Stimulated activated CD4-positive, alpha-beta T cell treated with anti-CD3 and anti-CD28 coated beads, Interleukin-4, amount 100 ng/mL, for 24 hours (primary cell): ENCODE measurements at regions not wholly inside any gene's neighbourhood (a gene's known extent, or its start where the extent isn't known, plus 50 kb on each side); places are given as distances from the start of the nearest gene placed in this dataset.
"Not testable (repeated sequence)": the region's sequence is repeated elsewhere in the genome, so short reads cannot be mapped to it uniquely, and the experiment has no call there.

Experiments used
- DNase-seq: peaks from one replicate; pipeline ENCODE4 v3.0.0-alpha.2; 2020

- not testable (repeated sequence) for DNase-seq
Measured at GRCh38 chrX:107296184-107296583, 89.8 kb downstream of the DNAAF6 start.

GRCh38 chrX:107298276-107298675 lies 91.9 kb downstream of the DNAAF6 start:
- DNase-seq, result no peak

GRCh38 chrX:107301253-107301652 lies 94.8 kb downstream of the DNAAF6 start:
- DNase-seq, result no peak

GRCh38 chrX:107304141-107304540 lies 97.7 kb downstream of the DNAAF6 start:
- no peak for DNase-seq

GRCh38 chrX:107323786-107324492 lies 117.5 kb downstream of the DNAAF6 start:
- DNase-seq, result no peak

GRCh38 chrX:107324493-107325310 lies 118.3 kb downstream of the DNAAF6 start:
- peak; percentile 3 for DNase-seq

- no peak for DNase-seq
Measured at GRCh38 chrX:107325467-107325866, 119.1 kb downstream of the DNAAF6 start.

- no peak for DNase-seq
Measured at GRCh38 chrX:107348051-107348450, 101.4 kb upstream of the FRMPD3 start.

GRCh38 chrX:107348990-107349389 lies 100.5 kb upstream of the FRMPD3 start:
- no peak for DNase-seq

- no peak for DNase-seq
Measured at GRCh38 chrX:107355533-107355932, 93.9 kb upstream of the FRMPD3 start.

GRCh38 chrX:107360788-107361360 lies 88.6 kb upstream of the FRMPD3 start:
- no peak for DNase-seq

- not testable (repeated sequence) for DNase-seq
Measured at GRCh38 chrX:107370185-107370584, 79.3 kb upstream of the FRMPD3 start.

GRCh38 chrX:107374132-107374531 lies 75.3 kb upstream of the FRMPD3 start:
- DNase-seq, result no peak

- no peak for DNase-seq
Measured at GRCh38 chrX:107374831-107375230, 74.6 kb upstream of the FRMPD3 start.

- DNase-seq, result not testable (repeated sequence)
Measured at GRCh38 chrX:107376186-107376585, 73.3 kb upstream of the FRMPD3 start.

- no peak for DNase-seq
Measured at GRCh38 chrX:107384397-107385105, 64.9 kb upstream of the FRMPD3 start.

GRCh38 chrX:107389726-107390125 lies 59.7 kb upstream of the FRMPD3 start:
- DNase-seq, result no peak

GRCh38 chrX:107393656-107394055 lies 55.8 kb upstream of the FRMPD3 start:
- DNase-seq, result not testable (repeated sequence)

GRCh38 chrX:107396235-107396634 lies 53.2 kb upstream of the FRMPD3 start:
- no peak for DNase-seq

- no peak for DNase-seq
Measured at GRCh38 chrX:107396783-107397182, 52.7 kb upstream of the FRMPD3 start.

GRCh38 chrX:107398115-107398514 lies 51.3 kb upstream of the FRMPD3 start:
- DNase-seq, result no peak
